Duodenal mucosa (tissue), 2 donors: ENCODE measurements at regions not wholly inside any gene's neighbourhood (a gene's known extent, or its start where the extent isn't known, plus 50 kb on each side); places are given as distances from the start of the nearest gene placed in this dataset.
"Not testable (repeated sequence)": the region's sequence is repeated elsewhere in the genome, so short reads cannot be mapped to it uniquely, and the experiment has no call there.

Source experiments
- H3K27ac ChIP-seq: one replicate; pipeline ENCODE4 v1.7.0; 2013; ENCODE audit warnings: low read depth, low read length
- H3K27me3 ChIP-seq, 2 donors: one replicate each; pipeline ENCODE4 v1.7.0; 2013; ENCODE audit warnings: low read length in 2 of 2, control low read depth in 1 of 2; ENCODE audit not compliant: insufficient read depth in 2 of 2, control insufficient read depth in 1 of 2
- H3K36me3 ChIP-seq, 2 donors: one replicate each; pipeline ENCODE4 v1.7.0; 2013; ENCODE audit warnings: low read length in 2 of 2, control low read depth in 1 of 2; ENCODE audit not compliant: insufficient read depth in 2 of 2, control insufficient read depth in 1 of 2
- H3K4me1 ChIP-seq, 2 donors: one replicate each; pipeline ENCODE4 v1.7.0; 2013; ENCODE audit warnings: low read length in 2 of 2, control low read depth in 1 of 2; ENCODE audit not compliant: insufficient read depth in 2 of 2, control insufficient read depth in 1 of 2
- H3K4me3 ChIP-seq, 2 donors: one replicate each; pipeline ENCODE4 v1.7.0; 2013; ENCODE audit warnings: low read length in 2 of 2, low read depth in 1 of 2
- H3K9ac ChIP-seq, 2 donors: one replicate each; pipeline ENCODE4 v1.7.0; 2013; ENCODE audit warnings: low read length in 2 of 2, low read depth in 1 of 2
- H3K9me3 ChIP-seq, 2 donors: one replicate each; pipeline ENCODE4 v1.7.0; 2013; ENCODE audit warnings: low read length in 2 of 2, control low read depth in 1 of 2; ENCODE audit not compliant: control insufficient read depth in 1 of 2

GRCh38 chr16:16973707-16974591 lies 496.8 kb downstream of the XYLT1 start:
- no peaks in the 10 kb centered on the region for H3K9me3 ChIP-seq
- H3K27me3 ChIP-seq = no peaks in the 10 kb centered on the region
- H3K9ac ChIP-seq = no peak overlapping the region
- H3K4me1 ChIP-seq = no peaks in the 10 kb centered on the region
- H3K4me3 ChIP-seq = no peak overlapping the region
- H3K36me3 ChIP-seq = no peaks in the 10 kb centered on the region
- no peak overlapping the region for H3K27ac ChIP-seq

DNA sequence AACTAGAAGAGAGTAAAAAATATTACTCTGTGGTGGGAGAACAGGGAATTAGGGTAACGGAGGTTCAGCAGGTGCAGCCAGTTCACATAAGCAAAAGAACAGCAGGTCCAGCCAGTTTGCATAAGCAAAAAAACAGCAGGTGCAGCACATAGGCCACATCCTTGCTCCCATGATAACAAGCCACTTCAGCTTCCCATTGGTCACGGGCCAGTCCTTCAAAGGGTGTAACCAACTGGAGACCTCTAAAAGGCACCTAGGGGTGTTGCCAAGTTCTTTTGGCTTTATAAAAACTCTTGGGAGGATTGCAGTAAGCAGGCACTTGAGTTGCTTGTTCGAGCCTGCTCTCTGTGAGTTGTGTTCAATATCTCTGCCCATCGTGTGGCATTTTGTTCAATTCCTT lies 488.1 kb downstream of the XYLT1 start:
- Histone ChIP-seq H3K27me3 (no peaks in the 10 kb centered on the region), H3K9me3 (no peaks in the 10 kb centered on the region)

GRCh38 chr16:16983582-16983981 lies 487.2 kb downstream of the XYLT1 start:
- Histone ChIP-seq H3K9me3 (no peaks in the 10 kb centered on the region), H3K4me1 (no peaks in the 10 kb centered on the region), H3K4me3 (no peak overlapping the region), H3K27me3 (no peaks in the 10 kb centered on the region), H3K27ac (no peak overlapping the region), H3K9ac (no peak overlapping the region), H3K36me3 (no peaks in the 10 kb centered on the region)

More for the DNA sequence above, 488.1 kb downstream of the XYLT1 start:
- Histone ChIP-seq H3K9ac (no peak overlapping the region), H3K4me3 (no peak overlapping the region), H3K4me1 (no peaks in the 10 kb centered on the region), H3K27ac (no peak overlapping the region), H3K36me3 (no peaks in the 10 kb centered on the region)

DNA sequence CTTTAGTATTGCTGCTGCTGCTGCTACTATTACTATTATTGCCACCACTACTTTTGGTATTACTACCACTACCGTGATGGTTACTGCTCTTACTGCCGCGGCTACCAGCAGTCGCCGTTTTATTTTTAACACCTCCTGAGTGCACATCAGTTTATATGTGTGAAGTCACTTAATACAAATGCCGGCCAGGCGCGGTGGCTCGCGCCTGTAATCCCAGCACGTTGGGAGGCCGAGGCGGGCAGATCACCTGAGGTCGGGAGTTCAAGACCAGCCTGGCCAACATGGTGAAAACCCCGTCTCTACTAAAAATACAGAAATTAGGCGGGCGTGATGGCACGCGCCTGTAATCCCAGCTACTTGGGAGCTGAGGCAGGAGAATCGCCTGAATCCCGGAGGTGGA lies 486.7 kb downstream of the XYLT1 start:
- H3K9me3 ChIP-seq, H3K27ac ChIP-seq, H3K4me1 ChIP-seq, H3K36me3 ChIP-seq, H3K27me3 ChIP-seq, H3K9ac ChIP-seq, H3K4me3 ChIP-seq: not testable (repeated sequence)

DNA sequence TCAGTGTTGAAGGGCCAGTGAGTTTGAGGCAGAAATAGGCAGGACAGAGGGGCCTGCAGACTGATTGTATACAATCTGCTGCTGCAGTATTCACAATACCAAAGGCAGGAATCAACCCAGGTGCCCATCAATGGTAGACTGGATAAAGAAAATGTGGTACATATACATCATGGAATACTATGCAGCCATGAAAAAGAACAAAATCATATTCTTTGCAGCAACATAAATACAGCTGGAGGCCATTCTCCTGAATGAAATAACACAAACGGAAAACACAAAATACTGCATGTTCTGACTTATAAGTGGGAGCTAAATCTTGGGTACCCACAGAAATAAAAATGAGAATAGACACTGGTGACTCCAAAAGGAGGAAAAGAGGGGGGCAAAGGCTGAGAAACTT lies 485.1 kb downstream of the XYLT1 start:
- no peak overlapping the region for H3K27ac ChIP-seq
- H3K9me3 ChIP-seq = no peaks in the 10 kb centered on the region
- no peaks in the 10 kb centered on the region for H3K36me3 ChIP-seq
- H3K4me1 ChIP-seq = no peaks in the 10 kb centered on the region
- no peak overlapping the region for H3K4me3 ChIP-seq
- H3K9ac ChIP-seq = no peak overlapping the region
- H3K27me3 ChIP-seq = no peaks in the 10 kb centered on the region

DNA sequence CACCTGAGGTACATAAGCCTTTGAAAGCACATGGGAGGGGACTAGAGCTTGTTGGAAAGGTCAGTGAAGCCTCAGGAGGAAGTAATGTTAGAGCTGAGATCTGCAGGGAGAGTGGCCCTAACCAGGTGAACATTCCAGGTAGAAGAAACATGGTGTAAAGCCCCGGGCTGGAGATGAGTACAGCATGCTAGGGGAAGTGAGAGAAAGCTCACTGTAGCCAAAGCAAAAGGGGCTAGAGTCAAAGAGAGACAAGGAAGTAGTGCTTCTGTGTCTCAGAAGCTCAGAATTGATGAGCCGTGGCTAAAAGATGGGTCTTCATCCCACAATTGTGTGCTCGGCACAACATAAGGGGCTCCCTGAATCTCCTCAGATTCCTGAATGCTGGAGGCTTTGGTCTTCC lies 481.8 kb downstream of the XYLT1 start:
- H3K27ac ChIP-seq = no peak overlapping the region
- no peaks in the 10 kb centered on the region for H3K4me1 ChIP-seq
- no peak overlapping the region for H3K4me3 ChIP-seq

GRCh38 chr16:16989368-16989767 lies 481.4 kb downstream of the XYLT1 start:
- Histone ChIP-seq H3K4me1 (no peaks in the 10 kb centered on the region), H3K9me3 (no peaks in the 10 kb centered on the region), H3K36me3 (no peaks in the 10 kb centered on the region), H3K27ac (no peak overlapping the region), H3K27me3 (no peaks in the 10 kb centered on the region), H3K9ac (no peak overlapping the region), H3K4me3 (no peak overlapping the region)

More for the DNA sequence above, 481.8 kb downstream of the XYLT1 start:
- Histone ChIP-seq H3K36me3 (no peaks in the 10 kb centered on the region), H3K27me3 (no peaks in the 10 kb centered on the region), H3K9ac (no peak overlapping the region), H3K9me3 (no peaks in the 10 kb centered on the region)

- Histone ChIP-seq H3K27me3 (no peaks in the 10 kb centered on the region), H3K9ac (no peak overlapping the region), H3K4me1 (no peaks in the 10 kb centered on the region), H3K4me3 (no peak overlapping the region), H3K27ac (no peak overlapping the region), H3K9me3 (no peaks in the 10 kb centered on the region), H3K36me3 (no peaks in the 10 kb centered on the region)
These were observed 479.0 kb downstream of the XYLT1 start for GRCh38 chr16:16991711-16992110.

GRCh38 chr16:16992975-16993765 lies 477.6 kb downstream of the XYLT1 start:
- no peak overlapping the region for H3K4me3 ChIP-seq
- no peaks in the 10 kb centered on the region for H3K27me3 ChIP-seq
- no peaks in the 10 kb centered on the region for H3K36me3 ChIP-seq
- H3K4me1 ChIP-seq = no peaks in the 10 kb centered on the region
- H3K9me3 ChIP-seq = no peaks in the 10 kb centered on the region
- H3K27ac ChIP-seq = no peak overlapping the region
- H3K9ac ChIP-seq = no peak overlapping the region

GRCh38 chr16:16994831-16995230 lies 475.9 kb downstream of the XYLT1 start:
- no peaks in the 10 kb centered on the region for H3K36me3 ChIP-seq
- H3K9ac ChIP-seq = no peak overlapping the region
- no peak overlapping the region for H3K27ac ChIP-seq
- no peaks in the 10 kb centered on the region for H3K9me3 ChIP-seq
- H3K27me3 ChIP-seq = no peaks in the 10 kb centered on the region
- no peaks in the 10 kb centered on the region for H3K4me1 ChIP-seq
- no peak overlapping the region for H3K4me3 ChIP-seq
